ENCODE measurements at regions not wholly inside any gene's neighbourhood (a gene's known extent, or its start where the extent isn't known, plus 50 kb on each side); places are given as distances from the start of the nearest gene placed in this dataset.
"Not testable (repeated sequence)": the region's sequence is repeated elsewhere in the genome, so short reads cannot be mapped to it uniquely, and the experiment has no call there.

DNA sequence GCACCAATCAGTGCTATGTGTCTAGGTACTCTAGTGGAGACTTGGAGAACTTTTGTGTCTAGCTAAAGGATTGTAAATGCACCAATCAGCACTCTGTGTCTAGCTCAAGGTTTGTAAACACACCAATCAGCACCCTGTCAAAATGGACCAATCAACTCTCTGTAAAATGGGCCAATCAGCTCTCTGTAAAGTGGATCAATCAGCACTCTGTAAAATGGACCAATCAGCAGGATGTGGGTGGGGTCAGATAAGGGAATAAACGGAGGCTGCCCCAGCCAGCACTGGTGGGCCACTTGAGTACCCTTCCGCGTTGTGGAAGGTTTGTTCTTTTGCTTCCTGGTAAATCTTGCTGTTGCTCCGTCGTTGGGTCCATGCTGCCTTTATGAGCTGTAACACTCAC, 135.3 kb upstream of the RFC3 start:
- H3K9me3 ChIP-seq (ENCODE audit: control insufficient read depth in 1 of 2, low read length in 2 of 2); H3K27ac ChIP-seq (ENCODE audit: low read depth, low read length); H3K36me3 ChIP-seq (ENCODE audit: control insufficient read depth in 1 of 2, insufficient read depth in 2 of 2, low read length in 2 of 2); H3K27me3 ChIP-seq (ENCODE audit: control insufficient read depth in 1 of 2, insufficient read depth in 2 of 2, low read length in 2 of 2): not testable (repeated sequence)
- Histone ChIP-seq H3K4me1 (ENCODE audit: control insufficient read depth in 1 of 2, insufficient read depth in 2 of 2, low read length in 2 of 2) (peaks cover 18 to 21% of the 10 kb centered on the region in 2 donors), H3K9ac (ENCODE audit: low read depth in 1 of 2, low read length in 2 of 2) (peak overlapping the region in 1 of 2 donors; percentile 6), H3K4me3 (ENCODE audit: low read depth in 1 of 2, low read length in 2 of 2) (peak overlapping the region in 1 of 2 donors; percentile 50)

- Histone ChIP-seq H3K27ac (ENCODE audit: low read depth, low read length) (no peak overlapping the region), H3K9ac (ENCODE audit: low read depth in 1 of 2, low read length in 2 of 2) (peak overlapping the region in 1 of 2 donors; percentile 6), H3K27me3 (ENCODE audit: control insufficient read depth in 1 of 2, insufficient read depth in 2 of 2, low read length in 2 of 2) (no peaks in the 10 kb centered on the region), H3K4me3 (ENCODE audit: low read depth in 1 of 2, low read length in 2 of 2) (peak overlapping the region; percentile 2 to 50), H3K9me3 (ENCODE audit: control insufficient read depth in 1 of 2, low read length in 2 of 2) (no peaks in the 10 kb centered on the region), H3K36me3 (ENCODE audit: control insufficient read depth in 1 of 2, insufficient read depth in 2 of 2, low read length in 2 of 2) (no peaks in the 10 kb centered on the region), H3K4me1 (ENCODE audit: control insufficient read depth in 1 of 2, insufficient read depth in 2 of 2, low read length in 2 of 2) (peaks cover 16 to 18% of the 10 kb centered on the region in 2 donors)
These were observed 134.6 kb upstream of the RFC3 start for GRCh38 chr13:33683376-33683775.

- Histone ChIP-seq H3K27me3 (ENCODE audit: control insufficient read depth in 1 of 2, insufficient read depth in 2 of 2, low read length in 2 of 2) (no peaks in the 10 kb centered on the region), H3K4me1 (ENCODE audit: control insufficient read depth in 1 of 2, insufficient read depth in 2 of 2, low read length in 2 of 2) (peaks cover 3 to 4% of the 10 kb centered on the region in 2 donors), H3K9ac (ENCODE audit: low read depth in 1 of 2, low read length in 2 of 2) (no peak overlapping the region), H3K36me3 (ENCODE audit: control insufficient read depth in 1 of 2, insufficient read depth in 2 of 2, low read length in 2 of 2) (no peaks in the 10 kb centered on the region), H3K9me3 (ENCODE audit: control insufficient read depth in 1 of 2, low read length in 2 of 2) (no peaks in the 10 kb centered on the region), H3K27ac (ENCODE audit: low read depth, low read length) (no peak overlapping the region), H3K4me3 (ENCODE audit: low read depth in 1 of 2, low read length in 2 of 2) (no peak overlapping the region)
These were observed 133.1 kb upstream of the RFC3 start for GRCh38 chr13:33684874-33685273.

DNA sequence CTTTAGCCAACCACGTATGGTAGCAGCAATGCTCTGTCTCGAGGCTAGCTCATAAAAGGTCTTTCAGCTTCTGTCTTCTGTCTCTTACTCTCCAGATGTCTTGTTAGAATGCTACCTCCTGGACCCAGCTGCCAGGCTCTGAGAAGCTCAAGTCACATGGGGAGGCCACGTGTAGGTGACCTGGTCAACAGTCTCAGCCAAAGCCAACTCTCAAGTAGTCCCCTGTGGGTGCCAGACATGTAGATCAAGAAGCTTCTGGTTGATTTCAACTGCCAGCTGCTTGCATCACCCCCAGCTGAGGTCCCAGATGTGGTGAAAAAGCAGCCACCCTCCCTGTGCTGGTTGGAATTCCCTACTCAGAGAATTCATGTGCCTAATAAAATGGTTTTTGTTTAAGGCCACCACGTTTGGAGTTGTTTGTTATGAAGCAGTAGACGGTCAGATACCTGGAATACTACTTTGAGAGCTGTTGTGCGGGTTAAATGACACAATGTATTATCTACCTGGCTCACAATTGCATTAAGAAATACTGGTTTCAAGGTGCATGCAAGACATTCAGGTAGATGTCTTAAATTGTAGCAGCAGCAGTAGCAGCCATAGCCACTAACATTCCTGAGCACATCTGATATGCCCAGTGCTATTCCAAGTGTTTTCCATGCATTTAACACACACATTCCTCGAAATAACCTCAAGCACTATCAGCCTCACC, 131.0 kb upstream of the RFC3 start:
- Histone ChIP-seq H3K9me3 (ENCODE audit: control insufficient read depth in 1 of 2, low read length in 2 of 2) (no peaks in the 10 kb centered on the region), H3K27ac (ENCODE audit: low read depth, low read length) (no peak overlapping the region)

DNA sequence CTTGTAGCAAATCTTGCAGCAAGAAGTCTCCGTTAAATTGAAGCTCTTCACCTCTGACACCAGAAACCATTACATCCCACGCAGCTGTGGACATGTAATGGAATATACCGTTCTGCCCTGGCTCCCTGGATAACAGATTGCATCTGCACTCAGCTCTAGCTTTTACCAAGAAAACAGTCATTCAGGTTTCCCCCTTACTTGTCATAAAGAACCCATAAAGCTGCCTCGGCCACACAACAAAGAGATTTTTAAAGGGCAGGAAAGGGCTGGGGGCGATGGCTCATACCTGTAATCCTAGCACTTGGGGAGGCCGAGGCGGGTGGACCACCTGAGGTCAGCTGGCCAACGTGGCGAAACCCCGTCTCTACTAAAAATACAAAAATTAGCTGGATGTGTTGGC, 127.6 kb upstream of the RFC3 start:
- H3K4me3 ChIP-seq (ENCODE audit: low read depth in 1 of 2, low read length in 2 of 2), result no peak overlapping the region
- H3K36me3 ChIP-seq (ENCODE audit: control insufficient read depth in 1 of 2, insufficient read depth in 2 of 2, low read length in 2 of 2), result no peaks in the 10 kb centered on the region
- H3K4me1 ChIP-seq (ENCODE audit: control insufficient read depth in 1 of 2, insufficient read depth in 2 of 2, low read length in 2 of 2), result no peaks in the 10 kb centered on the region
- no peaks in the 10 kb centered on the region for H3K27me3 ChIP-seq (ENCODE audit: control insufficient read depth in 1 of 2, insufficient read depth in 2 of 2, low read length in 2 of 2)
- no peak overlapping the region for H3K27ac ChIP-seq (ENCODE audit: low read depth, low read length)
- H3K9me3 ChIP-seq (ENCODE audit: control insufficient read depth in 1 of 2, low read length in 2 of 2), result no peaks in the 10 kb centered on the region
- no peak overlapping the region for H3K9ac ChIP-seq (ENCODE audit: low read depth in 1 of 2, low read length in 2 of 2)

More for the DNA sequence above, 131.0 kb upstream of the RFC3 start:
- Histone ChIP-seq H3K9ac (ENCODE audit: low read depth in 1 of 2, low read length in 2 of 2) (no peak overlapping the region), H3K4me1 (ENCODE audit: control insufficient read depth in 1 of 2, insufficient read depth in 2 of 2, low read length in 2 of 2) (no peaks in the 10 kb centered on the region), H3K4me3 (ENCODE audit: low read depth in 1 of 2, low read length in 2 of 2) (no peak overlapping the region), H3K27me3 (ENCODE audit: control insufficient read depth in 1 of 2, insufficient read depth in 2 of 2, low read length in 2 of 2) (no peaks in the 10 kb centered on the region), H3K36me3 (ENCODE audit: control insufficient read depth in 1 of 2, insufficient read depth in 2 of 2, low read length in 2 of 2) (no peaks in the 10 kb centered on the region)

DNA sequence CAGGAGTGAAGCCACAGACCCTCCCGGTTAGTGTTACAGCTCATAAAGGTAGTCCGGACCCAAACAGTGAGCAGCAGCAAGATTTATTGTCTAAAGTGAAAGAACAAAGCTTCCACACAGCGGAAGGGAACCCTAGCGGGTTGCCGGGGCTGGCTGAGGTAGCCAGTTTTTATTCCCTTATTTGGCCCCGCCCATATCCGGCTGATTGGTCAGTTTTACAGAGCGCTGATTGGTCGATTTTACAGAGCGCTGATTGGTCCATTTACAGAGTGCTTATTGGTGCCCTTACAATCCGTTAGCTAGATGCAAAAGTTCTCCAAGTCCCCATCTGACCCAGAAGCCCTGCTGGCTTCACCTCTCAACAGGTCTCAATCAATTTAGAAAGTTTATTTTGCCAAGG, 126.0 kb upstream of the RFC3 start:
- Histone ChIP-seq H3K27me3 (ENCODE audit: control insufficient read depth in 1 of 2, insufficient read depth in 2 of 2, low read length in 2 of 2) (no peaks in the 10 kb centered on the region), H3K9me3 (ENCODE audit: control insufficient read depth in 1 of 2, low read length in 2 of 2) (no peaks in the 10 kb centered on the region), H3K9ac (ENCODE audit: low read depth in 1 of 2, low read length in 2 of 2) (no peak overlapping the region), H3K36me3 (ENCODE audit: control insufficient read depth in 1 of 2, insufficient read depth in 2 of 2, low read length in 2 of 2) (no peaks in the 10 kb centered on the region), H3K4me1 (ENCODE audit: control insufficient read depth in 1 of 2, insufficient read depth in 2 of 2, low read length in 2 of 2) (no peaks in the 10 kb centered on the region), H3K4me3 (ENCODE audit: low read depth in 1 of 2, low read length in 2 of 2) (no peak overlapping the region), H3K27ac (ENCODE audit: low read depth, low read length) (no peak overlapping the region)

GRCh38 chr13:33692531-33692930, 125.4 kb upstream of the RFC3 start:
- Histone ChIP-seq H3K9ac (ENCODE audit: low read depth in 1 of 2, low read length in 2 of 2) (no peak overlapping the region), H3K27me3 (ENCODE audit: control insufficient read depth in 1 of 2, insufficient read depth in 2 of 2, low read length in 2 of 2) (no peaks in the 10 kb centered on the region), H3K36me3 (ENCODE audit: control insufficient read depth in 1 of 2, insufficient read depth in 2 of 2, low read length in 2 of 2) (no peaks in the 10 kb centered on the region), H3K9me3 (ENCODE audit: control insufficient read depth in 1 of 2, low read length in 2 of 2) (no peaks in the 10 kb centered on the region), H3K4me1 (ENCODE audit: control insufficient read depth in 1 of 2, insufficient read depth in 2 of 2, low read length in 2 of 2) (no peaks in the 10 kb centered on the region), H3K4me3 (ENCODE audit: low read depth in 1 of 2, low read length in 2 of 2) (no peak overlapping the region), H3K27ac (ENCODE audit: low read depth, low read length) (no peak overlapping the region)

DNA sequence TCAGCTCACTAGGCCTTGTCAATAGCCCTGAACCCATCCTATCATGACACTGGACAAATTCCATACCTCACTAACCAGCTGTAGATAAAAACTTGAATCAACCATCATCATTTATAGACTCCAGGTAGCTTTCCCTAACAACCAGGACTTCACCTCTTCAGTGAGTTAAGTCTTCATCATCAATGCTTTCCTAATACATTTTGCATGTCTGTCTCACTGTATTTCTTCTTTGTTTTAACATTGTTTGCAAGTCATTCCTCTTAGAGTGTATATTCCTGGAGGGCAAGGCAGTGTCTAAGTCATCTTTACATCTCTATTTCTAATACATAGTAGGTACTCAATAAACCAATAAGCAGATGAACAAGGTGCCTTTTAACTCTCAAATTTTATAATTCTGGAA, 123.4 kb upstream of the RFC3 start:
- Histone ChIP-seq H3K9ac (ENCODE audit: low read depth in 1 of 2, low read length in 2 of 2) (no peak overlapping the region), H3K4me1 (ENCODE audit: control insufficient read depth in 1 of 2, insufficient read depth in 2 of 2, low read length in 2 of 2) (no peaks in the 10 kb centered on the region), H3K27me3 (ENCODE audit: control insufficient read depth in 1 of 2, insufficient read depth in 2 of 2, low read length in 2 of 2) (no peaks in the 10 kb centered on the region), H3K9me3 (ENCODE audit: control insufficient read depth in 1 of 2, low read length in 2 of 2) (no peaks in the 10 kb centered on the region), H3K36me3 (ENCODE audit: control insufficient read depth in 1 of 2, insufficient read depth in 2 of 2, low read length in 2 of 2) (no peaks in the 10 kb centered on the region), H3K4me3 (ENCODE audit: low read depth in 1 of 2, low read length in 2 of 2) (no peak overlapping the region), H3K27ac (ENCODE audit: low read depth, low read length) (no peak overlapping the region)

- no peak overlapping the region for H3K27ac ChIP-seq (ENCODE audit: low read depth, low read length)
- no peak overlapping the region for H3K4me3 ChIP-seq (ENCODE audit: low read depth in 1 of 2, low read length in 2 of 2)
- no peaks in the 10 kb centered on the region for H3K4me1 ChIP-seq (ENCODE audit: control insufficient read depth in 1 of 2, insufficient read depth in 2 of 2, low read length in 2 of 2)
- no peaks in the 10 kb centered on the region for H3K9me3 ChIP-seq (ENCODE audit: control insufficient read depth in 1 of 2, low read length in 2 of 2)
- H3K36me3 ChIP-seq (ENCODE audit: control insufficient read depth in 1 of 2, insufficient read depth in 2 of 2, low read length in 2 of 2), result no peaks in the 10 kb centered on the region
- H3K27me3 ChIP-seq (ENCODE audit: control insufficient read depth in 1 of 2, insufficient read depth in 2 of 2, low read length in 2 of 2), result no peaks in the 10 kb centered on the region
- no peak overlapping the region for H3K9ac ChIP-seq (ENCODE audit: low read depth in 1 of 2, low read length in 2 of 2)
These were observed 121.4 kb upstream of the RFC3 start for GRCh38 chr13:33696530-33696929.

GRCh38 chr13:33697926-33698325, 120.0 kb upstream of the RFC3 start:
- no peaks in the 10 kb centered on the region for H3K4me1 ChIP-seq (ENCODE audit: control insufficient read depth in 1 of 2, insufficient read depth in 2 of 2, low read length in 2 of 2)
- no peak overlapping the region for H3K9ac ChIP-seq (ENCODE audit: low read depth in 1 of 2, low read length in 2 of 2)
- no peaks in the 10 kb centered on the region for H3K9me3 ChIP-seq (ENCODE audit: control insufficient read depth in 1 of 2, low read length in 2 of 2)
- no peaks in the 10 kb centered on the region for H3K36me3 ChIP-seq (ENCODE audit: control insufficient read depth in 1 of 2, insufficient read depth in 2 of 2, low read length in 2 of 2)
- H3K27ac ChIP-seq (ENCODE audit: low read depth, low read length), result no peak overlapping the region
- H3K4me3 ChIP-seq (ENCODE audit: low read depth in 1 of 2, low read length in 2 of 2), result no peak overlapping the region
- H3K27me3 ChIP-seq (ENCODE audit: control insufficient read depth in 1 of 2, insufficient read depth in 2 of 2, low read length in 2 of 2), result no peaks in the 10 kb centered on the region

Data from duodenal mucosa (tissue), 2 donors.